ENCODE measurements at regions not wholly inside any gene's neighbourhood (a gene's known extent, or its start where the extent isn't known, plus 50 kb on each side); places are given as distances from the start of the nearest gene placed in this dataset.

DNA sequence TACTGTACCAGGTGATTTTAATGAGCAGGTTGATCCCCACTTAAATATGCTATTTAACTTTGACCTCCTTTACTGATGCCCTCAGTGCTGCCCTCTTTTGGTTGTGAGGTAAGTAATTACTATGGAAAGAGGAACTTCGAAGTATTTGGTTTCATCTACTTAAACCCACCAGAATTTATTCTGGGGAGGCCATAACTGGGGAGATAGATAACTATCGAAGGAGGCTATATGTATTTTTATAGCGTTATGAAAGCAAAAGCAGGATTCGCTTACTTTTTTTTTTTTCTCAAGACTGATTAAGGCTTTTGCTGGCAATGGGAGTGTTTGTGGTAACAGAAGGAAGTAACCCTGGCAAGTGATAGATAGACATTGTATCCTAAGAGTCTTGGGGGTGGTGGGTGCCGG lies 168.9 kb upstream of the CENPW start:
- H2BK15ac ChIP-seq (ENCODE audit: low read length), result no peak overlapping the region
- H3K9ac ChIP-seq (replicated peaks in 1 of 4; ENCODE audit: extremely low read depth in 1 of 4, low read depth in 3 of 4, low read length in 3 of 4), result no peak overlapping the region
- CTCF ChIA-PET (ENCODE audit: partially characterized antibody), result interaction anchor here (0.6 to 4.5 kb wide), 13 partner anchors 17 to 949 kb away, joined by 3 to 14 read pairs (median 3); no protein-coding TSS in a partner anchor
- no peak overlapping the region for H3K4me2 ChIP-seq (ENCODE audit: insufficient read depth in 1 of 2, low read depth in 2 of 2, low read length in 2 of 2)
- H3K9me3 ChIP-seq (ENCODE audit: insufficient read depth in 2 of 2, low read depth in 1 of 2, low read length in 1 of 2), result no peaks in the 10 kb centered on the region
- no peak overlapping the region for H3K18ac ChIP-seq (ENCODE audit: extremely low read depth, low read length)
- DNase-seq (ENCODE audit: low read depth in 1 of 2, low spot score in 2 of 2) (no peak), FAIRE-seq (no peak)
- H4K20me1 ChIP-seq (replicated peaks in 1 of 2; ENCODE audit: control insufficient read depth in 1 of 2, insufficient read depth in 2 of 2, low read length in 2 of 2), result no peaks in the 10 kb centered on the region
- H3K14ac ChIP-seq (ENCODE audit: insufficient read length), result no peak overlapping the region
- no peak overlapping the region for H3K4ac ChIP-seq (replicated peaks; ENCODE audit: insufficient read length, low read depth, low read length)
- H2BK20ac ChIP-seq (ENCODE audit: low read length), result no peak overlapping the region
- no peaks in the 10 kb centered on the region for H3K79me2 ChIP-seq (ENCODE audit: control insufficient read depth in 1 of 2, insufficient read depth in 2 of 2, low read length in 2 of 2)
- H3K27ac ChIP-seq (ENCODE audit: low read depth, low read length), result no peak overlapping the region
- no peaks in the 10 kb centered on the region for H3K79me1 ChIP-seq (ENCODE audit: low read depth, low read length)
- H3K36me3 ChIP-seq (ENCODE audit: control insufficient read depth in 2 of 4, insufficient read depth in 4 of 4, low read length in 3 of 4), result no peaks in the 10 kb centered on the region
- no peaks in the 10 kb centered on the region for H3K27me3 ChIP-seq (replicated peaks in 1 of 4; ENCODE audit: control insufficient read depth in 3 of 4, extremely low read depth in 1 of 4, insufficient read depth in 3 of 4, low read length in 3 of 4)
- H2AFZ ChIP-seq (ENCODE audit: low read length), result no peak overlapping the region
- H3K23me2 ChIP-seq (ENCODE audit: low read depth, low read length), result no peaks in the 10 kb centered on the region
- no peak overlapping the region for H2BK12ac ChIP-seq (ENCODE audit: low read depth, low read length)
- H3K4me1 ChIP-seq (replicated peaks in 1 of 4; ENCODE audit: control insufficient read depth in 3 of 4, insufficient read depth in 4 of 4, low read length in 3 of 4), result peaks cover 0 to 3% (median 0%) of the 10 kb centered on the region in 4 experiments; a peak in 1 of 7 replicates
- H2AK5ac ChIP-seq (ENCODE audit: low read depth, low read length), result no peak overlapping the region
- H3K4me3 ChIP-seq (ENCODE audit: extremely low read depth in 1 of 4, insufficient read depth in 2 of 4, low read depth in 3 of 4, low read length in 4 of 4), result no peak overlapping the region
- H4K5ac ChIP-seq (ENCODE audit: insufficient read length, low read depth, low read length), result no peak overlapping the region
- no peak overlapping the region for H4K8ac ChIP-seq (ENCODE audit: extremely low read depth, insufficient read depth, low read length)
- POLR2A ChIA-PET (ENCODE audit: partially characterized antibody), result no interaction called here
- no peak overlapping the region for H4K91ac ChIP-seq (replicated peaks; ENCODE audit: insufficient read length, low read length)
- WGBS, 2 experiments (ENCODE audit: extremely low coverage in 1 of 2, insufficient coverage in 1 of 2, insufficient read length in 1 of 2, insufficient replicate concordance in 2 of 2, low coverage in 1 of 2, low lambda C conversion rate in 2 of 2, missing lambda C conversion rate in 1 of 2), result 74% methylated on average over 5 of the region's 5 CpGs; no CpG with 5 or more reads in 1 of the 2 experiments
- H2BK120ac ChIP-seq (replicated peaks; ENCODE audit: low read depth, low read length), result no peak overlapping the region
- no peak overlapping the region for H3K23ac ChIP-seq (ENCODE audit: insufficient read length)
- no peak overlapping the region for H3K56ac ChIP-seq (replicated peaks; ENCODE audit: insufficient read length, low read depth, low read length)
- no peak overlapping the region for H2BK5ac ChIP-seq (ENCODE audit: low read depth, low read length)
- TF ChIP-seq, protein P1, sequence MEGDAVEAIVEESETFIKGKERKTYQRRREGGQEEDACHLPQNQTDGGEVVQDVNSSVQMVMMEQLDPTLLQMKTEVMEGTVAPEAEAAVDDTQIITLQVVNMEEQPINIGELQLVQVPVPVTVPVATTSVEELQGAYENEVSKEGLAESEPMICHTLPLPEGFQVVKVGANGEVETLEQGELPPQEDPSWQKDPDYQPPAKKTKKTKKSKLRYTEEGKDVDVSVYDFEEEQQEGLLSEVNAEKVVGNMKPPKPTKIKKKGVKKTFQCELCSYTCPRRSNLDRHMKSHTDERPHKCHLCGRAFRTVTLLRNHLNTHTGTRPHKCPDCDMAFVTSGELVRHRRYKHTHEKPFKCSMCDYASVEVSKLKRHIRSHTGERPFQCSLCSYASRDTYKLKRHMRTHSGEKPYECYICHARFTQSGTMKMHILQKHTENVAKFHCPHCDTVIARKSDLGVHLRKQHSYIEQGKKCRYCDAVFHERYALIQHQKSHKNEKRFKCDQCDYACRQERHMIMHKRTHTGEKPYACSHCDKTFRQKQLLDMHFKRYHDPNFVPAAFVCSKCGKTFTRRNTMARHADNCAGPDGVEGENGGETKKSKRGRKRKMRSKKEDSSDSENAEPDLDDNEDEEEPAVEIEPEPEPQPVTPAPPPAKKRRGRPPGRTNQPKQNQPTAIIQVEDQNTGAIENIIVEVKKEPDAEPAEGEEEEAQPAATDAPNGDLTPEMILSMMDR (IDR thresholded peaks at IDR 0.05; ENCODE audit: control extremely low read depth in 1 of 3, insufficient read depth in 1 of 3, low read depth in 1 of 3, low read length in 3 of 3), result peak in 2 of 3 experiments; percentile 44 to 54; a peak in 2 of 4 replicates
- peak; percentile 44 to 46 for TF ChIP-seq RAD21 (IDR thresholded peaks at IDR 0.05 in 1 of 2, conservative IDR thresholded peaks at IDR 0.05 in 1 of 2; ENCODE audit: low read depth in 2 of 2, low read length in 2 of 2)

All from H1 (cell line).